GM21528 (cell line): ENCODE measurements at regions not wholly inside any gene's neighbourhood (a gene's known extent, or its start where the extent isn't known, plus 50 kb on each side); places are given as distances from the start of the nearest gene placed in this dataset.
"Not testable (repeated sequence)": the region's sequence is repeated elsewhere in the genome, so short reads cannot be mapped to it uniquely, and the experiment has no call there.

Source experiments
- ATAC-seq: cut with Tn5 transposase; IDR thresholded peaks from one replicate; pipeline ENCODE4 v1.9.1; 2021; ENCODE audit warnings: mild to moderate bottlenecking, moderate library complexity; ENCODE audit not compliant: unreplicated experiment, low FRiP score

GRCh38 chr2:65775839-65776238 is 343.4 kb upstream of the SPRED2 start:
- ATAC-seq: no peak

GRCh38 chr2:65767946-65768345 is 335.5 kb upstream of the SPRED2 start:
- no peak for ATAC-seq

GRCh38 chr2:65766768-65767267 is 334.4 kb upstream of the SPRED2 start:
- ATAC-seq: no peak

- ATAC-seq: no peak
Measured at GRCh38 chr2:65765376-65765775, 333.0 kb upstream of the SPRED2 start.

- ATAC-seq: no peak
Measured at GRCh38 chr2:65762068-65762467, 329.7 kb upstream of the SPRED2 start.

- no peak for ATAC-seq
Measured at GRCh38 chr2:65754219-65754618, 321.8 kb upstream of the SPRED2 start.

- ATAC-seq: no peak
Measured at GRCh38 chr2:65751408-65751807, 319.0 kb upstream of the SPRED2 start.

- no peak for ATAC-seq
Measured at GRCh38 chr2:65749545-65749944, 317.1 kb upstream of the SPRED2 start.

GRCh38 chr2:65747875-65748274 is 315.5 kb upstream of the SPRED2 start:
- not testable (repeated sequence) for ATAC-seq

- no peak for ATAC-seq
Measured at GRCh38 chr2:65746931-65747675, 314.7 kb upstream of the SPRED2 start.

- ATAC-seq: no peak
Measured at GRCh38 chr2:65744477-65745200, 312.2 kb upstream of the SPRED2 start.

GRCh38 chr2:65742977-65743376 is 310.6 kb upstream of the SPRED2 start:
- ATAC-seq: no peak

GRCh38 chr2:65739927-65740326 is 307.5 kb upstream of the SPRED2 start:
- no peak for ATAC-seq

- no peak for ATAC-seq
Measured at GRCh38 chr2:65737452-65738011, 305.1 kb upstream of the SPRED2 start.

- ATAC-seq: no peak
Measured at GRCh38 chr2:65731476-65731875, 299.1 kb upstream of the SPRED2 start.

GRCh38 chr2:65730186-65730585 is 297.8 kb upstream of the SPRED2 start:
- ATAC-seq: no peak

GRCh38 chr2:65729246-65729645 is 296.8 kb upstream of the SPRED2 start:
- ATAC-seq: no peak

GRCh38 chr2:65728477-65729180 is 296.2 kb upstream of the SPRED2 start:
- no peak for ATAC-seq

GRCh38 chr2:65727816-65728215 is 295.4 kb upstream of the SPRED2 start:
- no peak for ATAC-seq

GRCh38 chr2:65727381-65727780 is 295.0 kb upstream of the SPRED2 start:
- no peak for ATAC-seq

- ATAC-seq: no peak
Measured at GRCh38 chr2:65724752-65725151, 292.4 kb upstream of the SPRED2 start.
